ENCODE measurements at regions not wholly inside any gene's neighbourhood (a gene's known extent, or its start where the extent isn't known, plus 50 kb on each side); places are given as distances from the start of the nearest gene placed in this dataset.

GRCh38 chr16:8251727-8252126 is 338.6 kb downstream of the TMEM114 start:
- dilution Hi-C loops (cut with MboI; ENCODE audit: extremely low pct_ligation_motif_present, low sequenced_read_pairs): no loop called here
- no peak overlapping the region for H3K4me3 ChIP-seq (ENCODE audit: control insufficient read depth in 2 of 3, extremely low read depth in 1 of 3, insufficient read depth in 2 of 3, low read depth in 1 of 3, low read length in 3 of 3)
- no peaks in the 10 kb centered on the region for H3K36me3 ChIP-seq (ENCODE audit: control insufficient read depth in 2 of 2, extremely low read depth in 1 of 2, insufficient read depth in 2 of 2, low read length in 2 of 2)
- no peak for TF ChIP-seq EZH2 (IDR thresholded peaks at IDR 0.05; ENCODE audit: low read length)
- TF ChIP-seq CTCF (optimal IDR thresholded peaks at IDR 0.05 in 1 of 3, IDR thresholded peaks at IDR 0.05 in 1 of 3, conservative IDR thresholded peaks at IDR 0.05 in 1 of 3; ENCODE audit: extremely low read depth in 1 of 3, insufficient read depth in 2 of 3, low read length in 3 of 3): no peak
- FAIRE-seq (no peak), DNase-seq (ENCODE audit: low read depth, low spot score) (no peak)
- no peak overlapping the region for H3K4me2 ChIP-seq (ENCODE audit: control insufficient read depth, extremely low read depth, insufficient read depth, low read depth, low read length)
- no peaks in the 10 kb centered on the region for H4K20me1 ChIP-seq (ENCODE audit: control insufficient read depth, extremely low read depth, insufficient read depth, low read length)
- H3K9ac ChIP-seq (ENCODE audit: control insufficient read depth, extremely low read depth, insufficient read depth, low read length): no peak overlapping the region
- no peaks in the 10 kb centered on the region for H3K27me3 ChIP-seq (ENCODE audit: control insufficient read depth, extremely low read depth, insufficient read depth, low read length)
- no peak overlapping the region for H2AFZ ChIP-seq (ENCODE audit: control insufficient read depth, low read length)
- H3K4me1 ChIP-seq (ENCODE audit: control insufficient read depth, extremely low read depth, insufficient read depth, low read length): no peaks in the 10 kb centered on the region
- no peak overlapping the region for H3K27ac ChIP-seq (ENCODE audit: control insufficient read depth, insufficient read depth, low read length)
- peaks cover 4% of the 10 kb centered on the region for H3K9me3 ChIP-seq (ENCODE audit: control insufficient read depth, low read depth, low read length)
- no peaks in the 10 kb centered on the region for H3K9me1 ChIP-seq (ENCODE audit: control insufficient read depth, extremely low read depth, insufficient read depth, low read length)
- H3K79me2 ChIP-seq (ENCODE audit: control insufficient read depth, insufficient read depth, low read length): no peaks in the 10 kb centered on the region

DNA sequence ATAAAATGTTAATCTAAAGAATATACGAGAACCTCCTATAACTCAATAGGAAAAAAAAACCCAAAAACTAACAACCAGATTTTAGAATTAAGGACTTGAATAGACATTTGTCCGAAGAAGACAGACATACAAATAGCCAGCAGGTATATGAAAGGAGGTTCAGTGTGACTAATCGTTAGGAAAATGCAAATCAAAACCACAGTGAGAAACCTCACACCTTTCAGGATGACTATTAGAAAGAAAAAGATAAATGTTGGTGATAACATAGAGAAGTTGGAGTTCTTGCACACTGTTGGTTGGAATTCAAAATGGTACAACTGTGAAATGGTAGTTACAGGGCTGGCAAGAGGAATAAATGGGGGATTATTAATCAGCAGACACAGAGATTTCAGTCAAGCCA is 339.0 kb downstream of the TMEM114 start:
- DNase-seq (ENCODE audit: low read depth, low spot score): no peak
- peaks cover 4% of the 10 kb centered on the region for H3K9me3 ChIP-seq (ENCODE audit: control insufficient read depth, low read depth, low read length)
- no peaks in the 10 kb centered on the region for H4K20me1 ChIP-seq (ENCODE audit: control insufficient read depth, extremely low read depth, insufficient read depth, low read length)
- TF ChIP-seq EZH2 (IDR thresholded peaks at IDR 0.05; ENCODE audit: low read length) (no peak), CTCF (optimal IDR thresholded peaks at IDR 0.05 in 1 of 3, IDR thresholded peaks at IDR 0.05 in 1 of 3, conservative IDR thresholded peaks at IDR 0.05 in 1 of 3; ENCODE audit: extremely low read depth in 1 of 3, insufficient read depth in 2 of 3, low read length in 3 of 3) (no peak)
- H3K79me2 ChIP-seq (ENCODE audit: control insufficient read depth, insufficient read depth, low read length): no peaks in the 10 kb centered on the region
- no peaks in the 10 kb centered on the region for H3K36me3 ChIP-seq (ENCODE audit: control insufficient read depth in 2 of 2, extremely low read depth in 1 of 2, insufficient read depth in 2 of 2, low read length in 2 of 2)
- H2AFZ ChIP-seq (ENCODE audit: control insufficient read depth, low read length): no peak overlapping the region
- H3K27me3 ChIP-seq (ENCODE audit: control insufficient read depth, extremely low read depth, insufficient read depth, low read length): no peaks in the 10 kb centered on the region
- no peak for FAIRE-seq
- dilution Hi-C loops (cut with MboI; ENCODE audit: extremely low pct_ligation_motif_present, low sequenced_read_pairs): no loop called here
- no peak overlapping the region for H3K4me3 ChIP-seq (ENCODE audit: control insufficient read depth in 2 of 3, extremely low read depth in 1 of 3, insufficient read depth in 2 of 3, low read depth in 1 of 3, low read length in 3 of 3)
- H3K27ac ChIP-seq (ENCODE audit: control insufficient read depth, insufficient read depth, low read length): no peak overlapping the region
- H3K4me2 ChIP-seq (ENCODE audit: control insufficient read depth, extremely low read depth, insufficient read depth, low read depth, low read length): no peak overlapping the region
- H3K4me1 ChIP-seq (ENCODE audit: control insufficient read depth, extremely low read depth, insufficient read depth, low read length): no peaks in the 10 kb centered on the region
- H3K9me1 ChIP-seq (ENCODE audit: control insufficient read depth, extremely low read depth, insufficient read depth, low read length): no peaks in the 10 kb centered on the region
- H3K9ac ChIP-seq (ENCODE audit: control insufficient read depth, extremely low read depth, insufficient read depth, low read length): no peak overlapping the region
